ENCODE measurements at regions not wholly inside any gene's neighbourhood (a gene's known extent, or its start where the extent isn't known, plus 50 kb on each side); places are given as distances from the start of the nearest gene placed in this dataset.

- DNase-seq (ENCODE audit: low read depth, low spot score) = no peak
These were observed 489.7 kb downstream of the NPHP4 start for GRCh38 chr1:5502311-5503194.

- no peak for DNase-seq (ENCODE audit: low read depth, low spot score)
These were observed 490.9 kb downstream of the NPHP4 start for GRCh38 chr1:5501206-5501930.

DNA sequence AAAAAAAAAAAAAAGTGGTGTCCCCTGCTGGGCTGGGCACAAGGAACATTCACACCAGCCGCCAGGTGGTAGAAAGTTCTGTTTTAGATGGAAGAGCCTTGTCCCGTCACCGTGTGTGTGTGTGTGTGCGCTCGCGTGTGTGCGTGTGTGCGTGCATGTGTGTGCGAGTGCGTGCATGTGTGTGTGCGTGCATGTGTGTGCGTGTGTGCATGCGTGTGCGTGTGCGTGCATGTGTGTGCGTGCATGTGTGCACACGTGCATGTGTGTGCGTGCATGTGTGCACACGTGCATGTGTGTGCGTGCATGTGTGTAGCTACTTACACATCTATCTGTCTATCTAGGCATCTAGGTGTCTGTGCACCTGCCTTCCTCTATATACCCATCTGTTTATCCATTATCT, 491.7 kb downstream of the NPHP4 start:
- no peak for DNase-seq (ENCODE audit: low read depth, low spot score)

DNA sequence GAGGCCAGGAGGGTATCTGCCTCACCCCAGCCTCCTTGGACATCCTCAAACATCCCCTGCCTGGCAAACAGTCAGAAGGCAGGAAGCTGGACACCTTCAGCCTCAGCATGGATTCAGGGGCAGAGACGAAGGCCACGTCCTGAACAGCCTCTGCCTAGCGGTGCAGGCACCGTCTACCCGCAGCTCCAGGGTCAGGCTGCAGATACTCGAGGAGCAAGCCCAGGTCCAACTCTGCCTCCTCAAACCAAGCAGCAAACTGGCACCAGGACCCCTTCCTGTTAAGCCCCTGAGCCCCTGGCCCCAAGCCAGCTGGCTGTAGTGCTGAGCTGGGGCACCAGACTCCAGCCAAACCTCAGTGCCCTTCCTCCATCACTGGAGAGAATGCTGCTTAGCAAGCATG, 494.7 kb downstream of the NPHP4 start:
- no peak for DNase-seq (ENCODE audit: low read depth, low spot score)

GRCh38 chr1:5495596-5496410, 496.4 kb downstream of the NPHP4 start:
- no peak for DNase-seq (ENCODE audit: low read depth, low spot score)

GRCh38 chr1:5494518-5494917, 497.7 kb downstream of the NPHP4 start:
- no peak for DNase-seq (ENCODE audit: low read depth, low spot score)

DNA sequence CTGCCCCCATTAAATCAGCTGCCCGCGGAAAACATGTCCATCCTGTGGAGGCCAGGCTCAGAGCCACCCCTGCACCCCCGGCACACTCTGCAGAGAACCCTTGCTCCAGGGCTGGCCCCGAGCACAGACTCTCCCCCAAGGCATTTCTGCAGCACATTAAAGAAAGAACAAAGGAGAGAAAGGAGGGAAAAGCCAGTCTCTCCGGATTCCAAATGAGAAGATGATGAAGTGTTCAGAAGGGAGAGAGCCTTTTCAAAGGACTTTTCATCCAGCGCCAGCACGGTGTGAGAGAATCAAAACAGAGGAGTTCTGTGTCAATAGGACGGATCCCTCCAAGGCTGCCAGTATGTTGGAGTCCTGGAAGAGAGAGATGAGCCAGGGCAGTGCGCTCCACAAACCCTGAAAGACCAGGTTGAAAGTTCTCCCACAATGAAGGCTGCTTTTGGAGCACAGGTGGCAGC, 498.3 kb downstream of the NPHP4 start:
- DNase-seq (ENCODE audit: low read depth, low spot score) = no peak

DNA sequence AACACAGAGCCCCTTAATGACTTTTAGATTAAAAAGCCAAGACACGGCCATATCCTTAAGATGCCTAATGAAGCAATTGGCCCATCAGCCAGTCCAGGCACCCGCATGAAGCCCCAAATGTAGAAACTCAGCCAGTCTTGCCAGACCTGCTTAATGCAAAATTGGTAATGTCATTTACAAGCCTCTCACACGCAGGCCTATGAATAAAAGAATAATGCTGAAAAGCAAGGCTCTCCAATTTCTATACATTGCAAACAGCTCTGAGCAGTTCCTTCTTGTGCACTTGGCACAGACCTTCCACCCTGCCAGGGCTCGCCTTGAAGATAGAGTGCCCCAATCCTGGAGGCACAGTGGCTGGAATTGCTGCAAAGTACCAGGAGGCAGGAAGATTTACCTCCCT, 498.9 kb downstream of the NPHP4 start:
- no peak for DNase-seq (ENCODE audit: low read depth, low spot score)

DNA sequence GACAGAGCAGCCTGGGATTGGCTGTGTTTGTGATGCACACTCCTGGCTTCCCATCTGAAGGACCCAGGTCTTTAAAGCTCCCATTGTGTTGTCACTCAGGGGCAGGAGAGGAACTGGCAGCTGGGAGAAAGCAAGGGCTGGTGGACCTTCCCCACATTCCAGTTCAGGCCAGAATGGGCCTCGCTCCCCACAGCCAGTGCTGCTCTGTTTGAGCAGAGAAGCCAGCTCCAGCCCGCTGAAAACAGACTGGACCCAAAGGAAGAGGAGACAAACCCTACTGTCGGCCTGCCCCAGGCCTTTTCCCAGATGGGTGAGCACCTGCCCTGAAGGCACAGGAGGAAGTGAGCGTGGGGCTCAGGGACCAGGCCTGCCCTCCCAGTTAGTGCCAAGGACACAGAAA, 499.4 kb downstream of the NPHP4 start:
- no peak for DNase-seq (ENCODE audit: low read depth, low spot score)

- DNase-seq (ENCODE audit: low read depth, low spot score) = no peak
These were observed 500.9 kb downstream of the NPHP4 start for GRCh38 chr1:5491207-5491904.

DNA sequence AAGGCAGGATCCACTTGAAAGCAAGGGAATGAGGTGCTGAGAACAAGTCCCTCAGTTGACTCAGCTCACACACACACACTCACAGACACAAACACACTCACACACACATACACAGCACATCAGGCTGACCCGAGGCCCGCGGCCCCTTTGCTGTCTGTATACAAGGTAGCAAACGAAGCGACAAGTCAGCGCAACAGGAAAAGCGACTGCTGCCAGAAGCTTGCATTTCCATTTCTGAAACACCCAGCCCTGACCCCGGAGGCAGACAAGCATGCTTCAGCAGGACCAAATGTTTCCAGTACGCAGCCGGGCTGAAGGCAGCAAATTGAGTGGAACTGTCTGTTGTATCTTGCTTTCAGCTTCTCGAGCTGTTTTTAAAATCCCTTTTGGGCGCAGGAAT, 501.6 kb downstream of the NPHP4 start:
- DNase-seq (ENCODE audit: low read depth, low spot score) = no peak

GRCh38 chr1:5488448-5488847, 503.8 kb downstream of the NPHP4 start:
- DNase-seq (ENCODE audit: low read depth, low spot score) = no peak

- no peak for DNase-seq (ENCODE audit: low read depth, low spot score)
These were observed 506.1 kb downstream of the NPHP4 start for GRCh38 chr1:5485968-5486696.

- DNase-seq (ENCODE audit: low read depth, low spot score) = no peak
These were observed 506.8 kb downstream of the NPHP4 start for GRCh38 chr1:5485436-5485835.

- DNase-seq (ENCODE audit: low read depth, low spot score) = no peak
These were observed 507.6 kb downstream of the NPHP4 start for GRCh38 chr1:5484451-5485165.

DNA sequence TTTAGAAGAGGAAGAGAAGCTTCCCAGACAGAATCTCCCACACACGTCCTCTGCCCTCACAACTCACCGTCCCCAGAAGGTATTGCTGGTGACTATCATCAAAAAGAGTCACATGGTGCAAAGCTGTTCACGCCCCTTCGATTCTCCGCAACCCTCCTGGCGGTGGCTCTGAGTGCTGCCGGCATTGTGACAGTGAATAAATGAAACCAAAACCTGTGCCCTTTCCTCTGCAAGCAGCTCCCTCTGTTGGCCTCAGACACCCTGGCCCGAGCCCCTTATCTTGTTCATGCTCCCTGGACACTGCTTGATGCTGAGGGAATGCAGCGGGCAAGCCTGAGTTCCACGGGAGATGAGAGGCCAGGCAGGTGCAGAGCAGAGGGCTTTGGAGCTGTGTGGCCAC, 510.3 kb downstream of the NPHP4 start:
- no peak for DNase-seq (ENCODE audit: low read depth, low spot score)

DNA sequence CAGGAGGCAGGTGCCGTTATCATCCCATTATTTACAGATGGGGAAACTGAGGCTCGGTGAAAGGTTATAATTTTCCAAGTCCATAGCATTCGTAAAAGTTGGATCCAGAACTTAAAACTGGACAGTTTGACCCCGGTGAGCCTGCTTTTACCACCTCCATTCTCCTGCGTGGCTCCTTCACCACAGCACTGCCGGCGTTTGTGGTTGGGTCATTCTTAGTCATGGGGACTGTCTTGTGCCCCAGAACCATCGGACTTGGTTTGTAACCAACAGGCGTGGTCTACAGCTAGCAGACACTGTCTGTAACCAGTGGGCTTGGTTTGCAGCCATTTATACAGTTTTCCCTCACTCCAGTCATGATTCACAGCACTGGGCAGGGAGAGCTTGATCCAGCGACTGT, 511.3 kb downstream of the NPHP4 start:
- DNase-seq (ENCODE audit: low read depth, low spot score) = no peak

- no peak for DNase-seq (ENCODE audit: low read depth, low spot score)
These were observed 512.2 kb downstream of the NPHP4 start for GRCh38 chr1:5479876-5480646.

GRCh38 chr1:5478961-5479360, 513.3 kb downstream of the NPHP4 start:
- no peak for DNase-seq (ENCODE audit: low read depth, low spot score)
